ENCODE measurements at regions not wholly inside any gene's neighbourhood (a gene's known extent, or its start where the extent isn't known, plus 50 kb on each side); places are given as distances from the start of the nearest gene placed in this dataset.

GRCh38 chr4:38396091-38396490 is 267.9 kb upstream of the KLF3 start:
- Histone ChIP-seq H3K27ac (ENCODE audit: low read length) (no peak overlapping the region), H3K4me2 (ENCODE audit: low read length) (no peak overlapping the region), H3K27me3 (ENCODE audit: insufficient read depth, low read depth, low read length) (no peaks in the 10 kb centered on the region), H3K36me3 (ENCODE audit: insufficient read depth, low read length) (no peaks in the 10 kb centered on the region), H3K4me3 (ENCODE audit: low read length) (no peak overlapping the region), H4K20me1 (ENCODE audit: insufficient read depth) (no peaks in the 10 kb centered on the region), H3K79me2 (replicated peaks; ENCODE audit: insufficient read depth, low read length) (no peaks in the 10 kb centered on the region), H3K9ac (ENCODE audit: low read length) (no peak overlapping the region), H3K9me2 (ENCODE audit: insufficient read depth, low read length) (no peaks in the 10 kb centered on the region), H3F3A (ENCODE audit: insufficient read depth, low read length, poor library complexity, severe bottlenecking) (no peaks in the 10 kb centered on the region), H3K9me3 (ENCODE audit: low read length) (peaks cover 3% of the 10 kb centered on the region), H2AFZ (ENCODE audit: low read depth, low read length) (no peak overlapping the region)
- TF ChIP-seq TAF1 (IDR thresholded peaks at IDR 0.05; ENCODE audit: low read depth) (no peak), EZH2 (IDR thresholded peaks at IDR 0.05; ENCODE audit: borderline replicate concordance, insufficient read depth, low read length, poor library complexity, severe bottlenecking) (no peak), EP300 (conservative IDR thresholded peaks at IDR 0.05; ENCODE audit: poor library complexity, severe bottlenecking) (no peak), SMC3 (conservative IDR thresholded peaks at IDR 0.05; ENCODE audit: poor library complexity) (no peak), CTCF (IDR thresholded peaks at IDR 0.05; ENCODE audit: poor library complexity, severe bottlenecking) (no peak), MXI1 (conservative IDR thresholded peaks at IDR 0.05; ENCODE audit: poor library complexity, severe bottlenecking) (no peak), RAD21 (conservative IDR thresholded peaks at IDR 0.05) (no peak)

GRCh38 chr4:38396845-38397547 is 267.0 kb upstream of the KLF3 start:
- Histone ChIP-seq H3K36me3 (ENCODE audit: insufficient read depth, low read length) (no peaks in the 10 kb centered on the region), H3K9me3 (ENCODE audit: low read length) (peaks cover 3% of the 10 kb centered on the region), H2AFZ (ENCODE audit: low read depth, low read length) (no peak overlapping the region), H3K27me3 (ENCODE audit: insufficient read depth, low read depth, low read length) (no peaks in the 10 kb centered on the region), H3K9ac (ENCODE audit: low read length) (no peak overlapping the region), H3F3A (ENCODE audit: insufficient read depth, low read length, poor library complexity, severe bottlenecking) (no peaks in the 10 kb centered on the region), H3K79me2 (replicated peaks; ENCODE audit: insufficient read depth, low read length) (no peaks in the 10 kb centered on the region), H3K4me3 (ENCODE audit: low read length) (no peak overlapping the region), H3K9me2 (ENCODE audit: insufficient read depth, low read length) (no peaks in the 10 kb centered on the region), H4K20me1 (ENCODE audit: insufficient read depth) (no peaks in the 10 kb centered on the region), H3K4me2 (ENCODE audit: low read length) (no peak overlapping the region), H3K27ac (ENCODE audit: low read length) (no peak overlapping the region)
- no peak for TF ChIP-seq POLR2AphosphoS5 (IDR thresholded peaks at IDR 0.05)
- TF ChIP-seq REST (IDR thresholded peaks at IDR 0.05; ENCODE audit: borderline replicate concordance): no peak
- no peak for TF ChIP-seq RAD21 (conservative IDR thresholded peaks at IDR 0.05)
- TF ChIP-seq CTCF (IDR thresholded peaks at IDR 0.05; ENCODE audit: poor library complexity, severe bottlenecking): no peak
- TF ChIP-seq TAF1 (IDR thresholded peaks at IDR 0.05; ENCODE audit: low read depth): no peak
- no peak for TF ChIP-seq SMC3 (conservative IDR thresholded peaks at IDR 0.05; ENCODE audit: poor library complexity)
- no peak for TF ChIP-seq EZH2 (IDR thresholded peaks at IDR 0.05; ENCODE audit: borderline replicate concordance, insufficient read depth, low read length, poor library complexity, severe bottlenecking)
- no peak for TF ChIP-seq MXI1 (conservative IDR thresholded peaks at IDR 0.05; ENCODE audit: poor library complexity, severe bottlenecking)
- no peak for TF ChIP-seq EP300 (conservative IDR thresholded peaks at IDR 0.05; ENCODE audit: poor library complexity, severe bottlenecking)
